HG02798 (cell line): ENCODE measurements at regions not wholly inside any gene's neighbourhood (a gene's known extent, or its start where the extent isn't known, plus 50 kb on each side); places are given as distances from the start of the nearest gene placed in this dataset.
"Not testable (repeated sequence)": the region's sequence is repeated elsewhere in the genome, so short reads cannot be mapped to it uniquely, and the experiment has no call there.

Experiments
- ATAC-seq: cut with Tn5 transposase; IDR thresholded peaks from one replicate; pipeline ENCODE4 v1.9.1; 2021; ENCODE audit warnings: mild to moderate bottlenecking; ENCODE audit not compliant: unreplicated experiment, poor library complexity

- no peak for ATAC-seq
These were observed 104.0 kb downstream of the CDC7 start for GRCh38 chr1:91604632-91605031.

GRCh38 chr1:91605566-91605965, 104.9 kb downstream of the CDC7 start:
- ATAC-seq: no peak

DNA sequence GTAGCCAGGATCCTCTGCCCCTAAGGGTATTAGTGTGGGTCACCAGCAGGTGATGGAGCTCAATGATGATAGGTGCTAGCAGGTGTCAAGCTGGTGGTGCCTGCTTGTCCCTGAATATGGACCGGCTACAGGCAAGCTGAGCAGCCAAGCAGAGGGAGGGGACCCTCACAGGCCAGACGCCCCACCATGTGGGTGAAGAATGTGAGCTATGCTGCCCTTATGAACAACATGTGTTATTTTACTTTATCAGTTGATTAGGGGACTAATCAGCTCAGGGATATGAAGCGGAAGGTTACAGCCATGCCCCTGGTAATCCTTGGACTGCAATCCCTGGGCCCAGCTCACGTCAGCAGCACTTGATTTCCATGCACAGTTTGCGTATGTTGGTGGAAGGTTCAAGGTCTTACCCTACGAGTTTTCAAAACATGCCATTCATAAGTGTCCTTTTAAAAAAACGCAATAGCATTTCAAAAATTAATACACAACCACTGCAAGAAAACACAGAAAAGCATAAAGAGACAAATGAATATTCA, 106.0 kb downstream of the CDC7 start:
- no peak for ATAC-seq

- ATAC-seq: not testable (repeated sequence)
These were observed 107.0 kb downstream of the CDC7 start for GRCh38 chr1:91607686-91608085.

DNA sequence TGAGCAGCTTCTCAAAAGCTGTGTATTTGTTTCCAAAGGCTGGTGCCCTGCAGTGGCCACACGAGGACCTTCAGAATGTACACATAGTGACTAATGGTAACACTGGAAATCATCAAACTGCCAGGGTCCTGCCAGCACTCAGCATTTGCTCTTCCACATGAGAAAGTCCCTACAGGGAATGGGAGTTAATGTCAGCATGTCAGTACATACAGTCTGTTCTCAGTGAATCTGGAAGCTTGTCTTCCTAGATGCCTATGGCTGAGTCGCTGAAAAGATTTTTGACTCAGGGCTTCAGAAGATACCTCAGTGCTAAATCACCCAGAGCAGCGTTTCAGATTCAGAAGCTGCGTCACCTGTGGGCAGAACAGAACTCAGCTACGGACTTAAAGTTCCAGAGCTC, 108.2 kb downstream of the CDC7 start:
- ATAC-seq: no peak

GRCh38 chr1:91609551-91609950, 108.9 kb downstream of the CDC7 start:
- ATAC-seq: no peak

- no peak for ATAC-seq
These were observed 109.5 kb downstream of the CDC7 start for GRCh38 chr1:91610102-91610501.

DNA sequence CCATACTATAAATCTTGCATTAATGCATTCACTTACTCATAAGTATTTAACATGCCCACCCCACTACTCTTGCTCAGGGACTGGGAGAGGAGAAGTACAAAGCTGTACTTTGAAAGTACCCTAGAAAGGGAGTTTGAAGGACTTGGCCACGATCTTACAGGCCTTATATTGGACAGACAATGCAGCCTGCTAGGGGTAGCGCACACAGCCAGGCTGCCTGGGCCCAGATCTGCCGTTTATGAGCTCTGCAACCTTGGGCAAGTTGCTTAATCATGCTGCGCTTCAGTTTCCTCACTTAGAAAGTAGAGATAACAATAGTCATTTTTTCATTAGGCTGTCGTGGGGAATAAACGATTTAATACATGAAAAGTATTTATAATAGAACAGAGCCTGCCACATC, 110.1 kb downstream of the CDC7 start:
- no peak for ATAC-seq

GRCh38 chr1:91611483-91611917, 110.8 kb downstream of the CDC7 start:
- ATAC-seq: no peak

- ATAC-seq: no peak
These were observed 112.9 kb downstream of the CDC7 start for GRCh38 chr1:91613595-91613994.

DNA sequence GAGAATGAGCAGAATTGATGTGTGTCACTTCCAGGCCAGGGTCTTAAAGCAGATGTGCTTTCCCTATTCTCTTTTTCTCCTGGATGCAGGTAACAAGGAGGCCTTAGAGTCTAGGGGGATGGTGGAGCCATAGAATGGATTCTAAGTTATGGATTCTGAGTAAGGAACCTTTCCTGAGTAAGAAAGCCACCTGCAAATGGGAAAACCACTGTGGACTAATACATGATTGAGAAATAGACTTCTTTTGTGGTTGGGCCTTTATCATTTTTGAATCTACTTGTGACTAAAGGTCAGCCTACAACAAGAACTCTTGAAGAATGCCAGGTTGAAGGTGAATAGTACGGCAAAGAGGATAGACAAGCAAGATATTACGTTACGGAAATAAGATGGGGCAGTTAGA, 116.1 kb downstream of the CDC7 start:
- no peak for ATAC-seq

GRCh38 chr1:91617285-91617765, 116.7 kb downstream of the CDC7 start:
- peak; percentile 46 for ATAC-seq

DNA sequence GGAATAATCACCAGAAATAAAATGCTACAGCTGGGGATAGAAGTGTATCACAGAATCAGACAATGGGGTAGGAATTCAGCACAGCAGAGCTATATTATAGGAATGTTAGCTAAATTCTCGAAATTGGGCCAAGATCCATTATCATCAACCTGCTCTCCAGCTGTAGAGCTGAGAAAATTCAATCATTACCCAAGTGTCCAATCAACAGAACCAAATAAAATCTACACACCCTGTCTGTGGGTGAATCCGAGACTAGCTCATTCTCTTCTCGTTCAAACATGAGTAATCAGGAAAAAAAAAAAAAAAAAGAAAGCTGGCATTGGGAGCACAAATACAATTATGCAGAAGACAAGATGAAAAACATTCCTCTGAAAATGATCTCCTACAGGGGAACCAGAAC, 119.2 kb downstream of the CDC7 start:
- ATAC-seq: no peak

DNA sequence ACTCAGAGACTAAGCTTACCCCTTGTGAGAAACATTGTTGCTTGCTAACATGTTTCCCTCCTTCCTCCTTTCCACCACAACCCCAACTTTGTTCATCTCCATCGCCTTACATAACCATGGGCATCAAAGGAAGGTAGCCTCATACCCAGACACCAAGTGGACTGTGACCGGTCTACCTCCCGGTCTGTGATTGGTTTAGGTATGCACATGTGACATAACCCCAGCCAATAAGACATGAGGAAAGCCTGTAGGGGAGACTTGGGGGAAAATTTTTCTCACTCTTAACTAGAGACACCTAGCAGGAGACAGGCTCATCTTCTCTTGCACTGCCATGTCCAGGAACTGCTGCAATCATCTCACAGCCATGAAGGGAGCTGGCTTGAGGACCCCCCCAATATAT, 120.7 kb downstream of the CDC7 start:
- ATAC-seq: no peak

DNA sequence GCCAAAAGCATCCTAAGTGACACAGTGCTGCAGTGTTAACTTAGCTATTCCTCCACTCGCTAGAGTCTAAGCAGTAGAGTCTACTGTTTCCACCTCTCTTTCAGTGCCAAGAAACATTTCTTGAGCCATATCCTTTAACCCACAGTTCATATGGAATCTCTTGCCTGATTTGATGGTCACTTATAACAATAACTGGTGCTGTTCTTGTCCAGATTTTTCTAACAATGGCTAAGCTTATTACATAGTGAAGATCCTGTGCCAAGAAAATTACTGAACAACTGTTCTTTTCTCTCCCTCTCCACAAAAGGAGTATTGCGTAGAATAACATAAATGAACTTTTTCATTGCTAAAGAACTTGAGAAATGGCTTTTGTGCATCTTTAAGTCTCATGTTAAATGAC, 121.3 kb downstream of the CDC7 start:
- no peak for ATAC-seq

DNA sequence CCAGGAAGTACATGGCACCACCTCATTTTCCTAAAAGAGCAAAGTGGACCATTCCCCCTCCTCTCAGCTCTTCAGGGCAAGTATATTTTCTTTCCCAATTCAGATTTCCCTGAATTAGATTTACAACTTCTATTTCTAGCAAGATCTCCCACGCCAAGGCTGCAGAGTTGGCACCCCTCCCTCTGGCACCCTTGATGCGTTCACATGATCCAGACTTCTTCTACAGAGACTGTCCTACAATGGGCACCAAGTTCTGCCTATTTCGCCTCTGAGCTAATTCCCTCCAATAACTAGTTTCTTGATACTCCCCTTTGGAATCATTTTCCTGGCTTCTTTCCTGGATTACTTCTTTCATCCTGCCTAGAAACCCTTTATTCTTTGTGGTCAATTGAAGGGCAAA, 122.0 kb downstream of the CDC7 start:
- ATAC-seq: no peak

DNA sequence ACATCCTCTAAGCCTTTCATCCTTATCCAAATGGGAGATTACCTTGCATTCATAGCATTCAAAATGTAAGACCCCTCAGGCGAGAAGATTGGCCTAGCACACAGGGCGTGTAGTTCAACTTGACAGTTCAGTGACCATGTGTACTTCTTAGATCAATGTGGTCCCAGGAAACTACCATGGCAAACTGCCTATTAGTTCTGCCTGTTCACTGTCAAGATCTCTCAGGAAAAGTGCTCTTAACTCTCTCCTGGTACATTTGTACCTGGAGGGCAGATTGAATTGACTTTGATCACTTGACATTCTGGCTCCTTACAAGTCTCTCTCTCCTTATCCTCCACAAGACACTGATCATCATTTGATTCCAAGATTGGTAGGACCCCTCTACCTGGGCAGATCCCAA, 122.4 kb downstream of the CDC7 start:
- no peak for ATAC-seq

DNA sequence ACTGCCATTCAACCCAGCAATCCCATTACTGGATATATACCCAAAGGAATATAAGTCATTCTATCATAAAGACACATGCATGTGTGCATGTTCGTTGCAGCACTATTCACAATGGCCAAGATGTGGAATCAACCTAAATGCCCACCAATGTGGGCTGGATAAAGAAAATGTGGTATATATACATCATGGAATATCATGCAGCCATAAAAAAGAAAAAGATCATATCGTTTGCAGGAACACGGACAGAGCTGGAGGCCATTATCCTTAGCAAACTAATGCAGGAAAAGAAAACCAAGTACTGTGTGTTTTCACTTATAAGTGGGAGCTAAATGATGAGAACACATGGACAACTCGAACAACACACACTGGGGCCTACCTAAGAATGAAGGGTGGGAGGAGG, 123.7 kb downstream of the CDC7 start:
- no peak for ATAC-seq
